Esophagus mucosa (tissue), 1 donor: ENCODE measurements at regions not wholly inside any gene's neighbourhood (a gene's known extent, or its start where the extent isn't known, plus 50 kb on each side); places are given as distances from the start of the nearest gene placed in this dataset.

Source experiments
- ATAC-seq: fragments of 200-7000 bp; cut with Tn5 transposase; one replicate; pipeline ENCODE4 v1.9.1; 2020
- donor health status: DM: yes; HTN: yes; CAD: no.

GRCh38 chr1:73953586-73953985, 244.4 kb downstream of the LRRIQ3 start:
- no peak for ATAC-seq

- ATAC-seq, result no peak
Observed at GRCh38 chr1:73953186-73953585, 244.8 kb downstream of the LRRIQ3 start.

- no peak for ATAC-seq
Observed at GRCh38 chr1:73948055-73948454, 249.9 kb downstream of the LRRIQ3 start.

GRCh38 chr1:73947009-73947408, 251.0 kb downstream of the LRRIQ3 start:
- no peak for ATAC-seq

GRCh38 chr1:73943270-73943669, 254.7 kb downstream of the LRRIQ3 start:
- ATAC-seq, result no peak

GRCh38 chr1:73930293-73930692, 267.7 kb downstream of the LRRIQ3 start:
- ATAC-seq, result no peak

- ATAC-seq, result no peak
Observed at GRCh38 chr1:73914951-73915350, 283.0 kb downstream of the LRRIQ3 start.

GRCh38 chr1:73913025-73913424, 285.0 kb downstream of the LRRIQ3 start:
- no peak for ATAC-seq

- no peak for ATAC-seq
Observed at GRCh38 chr1:73911849-73912248, 286.1 kb downstream of the LRRIQ3 start.

GRCh38 chr1:73910466-73910865, 287.5 kb downstream of the LRRIQ3 start:
- no peak for ATAC-seq

GRCh38 chr1:73910062-73910461, 287.9 kb downstream of the LRRIQ3 start:
- ATAC-seq, result no peak

GRCh38 chr1:73909043-73909562, 288.9 kb downstream of the LRRIQ3 start:
- no peak for ATAC-seq

- ATAC-seq, result no peak
Observed at GRCh38 chr1:73907051-73907450, 290.9 kb downstream of the LRRIQ3 start.

GRCh38 chr1:73903092-73903491, 294.9 kb downstream of the LRRIQ3 start:
- no peak for ATAC-seq

- ATAC-seq, result no peak
Observed at GRCh38 chr1:73901738-73902137, 296.2 kb downstream of the LRRIQ3 start.

- ATAC-seq, result no peak
Observed at GRCh38 chr1:73899311-73899710, 298.7 kb downstream of the LRRIQ3 start.

GRCh38 chr1:73898540-73898939, 299.4 kb downstream of the LRRIQ3 start:
- no peak for ATAC-seq

GRCh38 chr1:73887412-73887811, 310.6 kb downstream of the LRRIQ3 start:
- no peak for ATAC-seq

GRCh38 chr1:73886716-73887115, 311.3 kb downstream of the LRRIQ3 start:
- ATAC-seq, result no peak

GRCh38 chr1:73874806-73875205, 323.2 kb downstream of the LRRIQ3 start:
- ATAC-seq, result no peak

- ATAC-seq, result no peak
Observed at GRCh38 chr1:73868810-73869336, 329.1 kb downstream of the LRRIQ3 start.

GRCh38 chr1:73862355-73862754, 335.6 kb downstream of the LRRIQ3 start:
- no peak for ATAC-seq

- ATAC-seq, result no peak
Observed at GRCh38 chr1:73860421-73860950, 337.5 kb downstream of the LRRIQ3 start.

- ATAC-seq, result peak; percentile 20
Observed at GRCh38 chr1:73859227-73859626, 338.7 kb downstream of the LRRIQ3 start.

GRCh38 chr1:73854527-73854926, 343.4 kb downstream of the LRRIQ3 start:
- ATAC-seq, result no peak
